ENCODE measurements at regions not wholly inside any gene's neighbourhood (a gene's known extent, or its start where the extent isn't known, plus 50 kb on each side); places are given as distances from the start of the nearest gene placed in this dataset.

DNA sequence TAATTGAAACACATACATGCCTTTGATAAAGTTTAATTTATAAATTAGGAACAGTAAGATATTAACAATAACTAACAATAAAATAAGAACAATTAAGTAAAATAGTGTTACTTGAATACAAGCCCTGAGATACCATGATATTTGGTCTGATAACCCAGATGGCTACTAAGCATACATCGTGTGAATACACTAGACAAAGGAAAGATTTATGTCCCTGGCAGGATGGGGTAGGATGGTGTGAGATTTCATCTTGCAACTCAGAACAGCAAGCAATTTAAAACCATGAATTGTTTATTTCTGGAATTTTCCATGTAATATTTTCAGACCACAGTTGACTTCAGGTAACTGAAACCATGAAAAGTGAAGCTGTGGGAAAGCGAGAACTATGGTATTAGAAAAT lies 169.5 kb downstream of the DIPK2A start:
- DNase-seq (ENCODE audit: low read depth in 2 of 2): no peak

DNA sequence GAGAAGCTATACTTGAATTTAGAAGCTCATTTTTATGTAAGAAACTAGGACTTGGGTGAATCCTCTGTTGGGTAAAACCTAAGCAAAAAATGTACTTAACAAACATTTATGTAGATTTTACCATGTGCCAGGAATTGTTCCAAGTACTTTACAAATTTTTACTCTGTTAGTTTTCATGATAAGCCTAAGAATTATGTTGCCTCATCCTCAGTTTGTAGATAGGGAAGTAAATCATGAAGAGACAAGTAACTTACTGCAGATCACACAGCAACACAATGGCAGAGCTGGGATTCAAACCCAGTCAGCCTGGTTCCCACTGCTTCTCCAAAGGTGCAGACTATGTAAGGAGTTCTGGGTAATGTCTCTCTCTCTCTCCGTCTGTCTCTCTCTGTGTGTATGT lies 169.9 kb downstream of the DIPK2A start:
- no peak for DNase-seq (ENCODE audit: low read depth in 2 of 2)

DNA sequence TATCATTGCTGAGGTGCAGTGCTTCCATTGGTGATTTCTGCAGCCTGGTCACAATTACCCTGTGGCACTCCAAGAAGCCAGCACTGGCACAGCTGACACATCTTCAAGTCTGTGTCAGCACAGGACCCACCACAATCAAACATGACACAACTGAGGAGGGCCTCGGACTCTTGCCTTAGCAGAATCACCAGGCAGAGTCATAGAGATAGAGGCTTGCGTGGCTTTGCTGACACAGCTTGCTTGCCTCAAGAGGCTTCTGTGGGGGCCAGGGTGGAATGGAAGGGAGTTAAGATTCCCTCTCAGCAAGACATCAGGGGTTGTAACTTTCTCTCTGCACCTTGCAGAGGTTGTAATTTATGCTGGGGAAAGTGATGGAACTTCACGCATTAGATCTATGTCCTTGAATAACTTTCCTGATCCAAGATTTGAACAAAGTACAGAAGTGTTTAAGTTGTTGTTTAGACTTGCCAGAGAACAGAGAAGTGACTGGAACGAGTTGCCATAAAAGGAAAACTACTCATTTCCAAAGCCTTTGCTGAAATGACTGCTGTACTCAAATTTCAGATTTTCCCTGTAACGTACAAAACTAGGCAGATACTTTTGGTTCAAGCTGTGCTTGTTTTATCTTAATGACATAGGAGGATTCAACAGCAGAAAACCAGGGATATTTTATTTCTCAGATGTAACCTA lies 170.7 kb downstream of the DIPK2A start:
- DNase-seq (ENCODE audit: low read depth in 2 of 2): no peak

GRCh38 chr3:144148356-144148755 lies 176.7 kb downstream of the DIPK2A start:
- DNase-seq (ENCODE audit: low read depth in 2 of 2): no peak

- DNase-seq (ENCODE audit: low read depth in 2 of 2): no peak
These were observed 180.4 kb downstream of the DIPK2A start for GRCh38 chr3:144151983-144152382.

DNA sequence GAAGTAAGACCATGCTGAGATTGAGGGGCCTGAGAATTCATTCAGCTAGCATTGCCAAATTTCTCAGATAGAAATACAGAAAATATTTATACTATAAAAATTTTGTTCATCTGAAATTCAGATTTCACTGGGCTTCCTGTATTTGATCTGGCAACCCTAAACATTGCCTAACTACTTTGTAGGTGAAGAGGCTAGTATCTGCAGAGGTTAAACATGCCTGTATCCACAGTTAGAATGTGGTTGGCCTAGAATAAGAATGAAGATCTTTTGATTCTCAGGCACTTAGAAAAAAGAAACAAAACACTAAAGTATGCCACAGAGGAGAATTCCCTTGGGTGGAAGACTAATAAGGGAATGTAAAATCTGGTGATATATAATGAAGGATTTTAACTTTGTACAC lies 189.0 kb downstream of the DIPK2A start:
- no peak for DNase-seq (ENCODE audit: low read depth in 2 of 2)

- peak in 1 of 2 donors; percentile 8 for DNase-seq (ENCODE audit: low read depth in 2 of 2)
These were observed 190.4 kb downstream of the DIPK2A start for GRCh38 chr3:144162042-144162441.

DNA sequence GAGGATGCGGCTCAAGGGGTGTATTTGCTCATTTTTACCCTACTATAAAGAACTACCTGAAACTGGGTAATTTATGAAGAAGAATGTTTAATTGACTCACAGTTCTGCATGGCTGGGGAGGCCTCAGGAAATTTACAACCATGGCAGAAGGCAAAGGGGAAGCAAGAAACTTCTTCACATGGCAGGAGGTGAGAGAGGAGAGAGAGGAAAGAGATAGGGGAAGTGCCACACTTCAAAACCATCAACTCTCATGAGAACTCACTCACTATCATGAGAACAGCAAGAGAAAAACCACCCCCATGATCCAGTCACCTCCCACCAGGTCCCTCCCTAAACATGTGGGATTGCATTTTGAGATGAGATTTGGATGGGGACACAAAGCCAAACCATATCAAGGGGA lies 192.7 kb downstream of the DIPK2A start:
- DNase-seq (ENCODE audit: low read depth in 2 of 2): no peak

- DNase-seq (ENCODE audit: low read depth in 2 of 2): no peak
These were observed 193.9 kb downstream of the DIPK2A start for GRCh38 chr3:144165482-144165881.

DNA sequence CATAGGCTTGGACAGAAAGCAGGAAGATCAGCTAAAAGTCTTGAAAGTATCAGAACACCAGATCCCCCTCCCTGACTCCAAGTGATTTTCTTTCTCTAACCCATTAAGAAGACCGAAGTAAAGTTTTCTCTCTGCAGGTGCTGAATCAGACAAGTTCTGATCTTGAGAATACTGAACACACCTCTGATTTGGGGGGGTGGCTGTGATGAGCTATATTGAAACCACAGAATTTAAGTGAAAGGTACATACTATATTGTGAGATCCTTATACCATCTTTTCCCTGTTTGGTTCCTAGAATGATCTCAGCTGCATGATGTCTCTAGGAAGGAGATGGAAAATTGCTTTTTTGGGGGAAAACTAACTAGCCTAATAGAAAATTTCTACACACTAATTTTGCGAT lies 196.0 kb downstream of the DIPK2A start:
- DNase-seq (ENCODE audit: low read depth in 2 of 2): no peak

DNA sequence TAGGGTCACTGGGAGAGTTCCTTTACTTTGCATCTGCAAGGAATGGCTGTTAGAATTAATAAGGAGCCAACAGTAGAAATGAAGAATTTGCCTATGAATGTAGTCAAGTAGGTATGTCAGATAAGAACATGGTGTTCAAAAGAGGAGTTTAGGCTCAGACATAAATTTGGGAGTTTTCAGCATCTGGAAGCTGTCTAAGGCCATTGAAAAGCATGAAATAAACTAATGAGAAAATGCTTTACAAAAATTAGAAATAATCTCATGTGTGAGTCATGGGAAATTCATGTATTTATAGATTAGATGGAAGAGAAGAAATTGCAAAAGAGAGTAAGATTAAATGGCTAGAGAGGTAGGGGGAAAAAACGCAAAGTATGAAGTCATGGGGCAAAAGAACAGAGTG lies 201.9 kb downstream of the DIPK2A start:
- no peak for DNase-seq (ENCODE audit: low read depth in 2 of 2)

- DNase-seq (ENCODE audit: low read depth in 2 of 2): no peak
These were observed 204.2 kb downstream of the DIPK2A start for GRCh38 chr3:144175644-144176425.

- no peak for DNase-seq (ENCODE audit: low read depth in 2 of 2)
These were observed 206.0 kb downstream of the DIPK2A start for GRCh38 chr3:144177649-144178048.

DNA sequence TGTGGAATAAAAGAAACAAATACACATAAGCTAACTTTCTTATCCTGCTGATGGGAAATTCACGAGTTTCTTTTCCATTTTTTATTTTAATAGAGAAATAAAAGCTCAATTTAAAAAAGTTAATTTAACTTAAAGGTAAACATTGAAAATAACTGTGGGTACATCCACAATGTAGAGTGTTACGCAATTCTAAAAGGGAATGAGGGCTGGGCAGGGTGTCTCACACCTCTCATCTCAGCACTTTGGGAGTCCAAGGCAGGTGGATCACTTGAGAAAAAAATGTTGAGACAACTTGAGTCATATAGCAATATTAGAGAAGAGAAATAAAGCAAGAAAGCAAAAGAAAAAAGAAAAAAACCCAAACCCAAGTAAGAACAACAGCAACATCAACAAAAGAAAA lies 207.0 kb downstream of the DIPK2A start:
- DNase-seq (ENCODE audit: low read depth in 2 of 2): no peak

- DNase-seq (ENCODE audit: low read depth in 2 of 2): no peak
These were observed 209.4 kb downstream of the DIPK2A start for GRCh38 chr3:144181062-144181461.

GRCh38 chr3:144182501-144182900 lies 210.9 kb downstream of the DIPK2A start:
- no peak for DNase-seq (ENCODE audit: low read depth in 2 of 2)

GRCh38 chr3:144185276-144185675 lies 213.7 kb downstream of the DIPK2A start:
- no peak for DNase-seq (ENCODE audit: low read depth in 2 of 2)

DNA sequence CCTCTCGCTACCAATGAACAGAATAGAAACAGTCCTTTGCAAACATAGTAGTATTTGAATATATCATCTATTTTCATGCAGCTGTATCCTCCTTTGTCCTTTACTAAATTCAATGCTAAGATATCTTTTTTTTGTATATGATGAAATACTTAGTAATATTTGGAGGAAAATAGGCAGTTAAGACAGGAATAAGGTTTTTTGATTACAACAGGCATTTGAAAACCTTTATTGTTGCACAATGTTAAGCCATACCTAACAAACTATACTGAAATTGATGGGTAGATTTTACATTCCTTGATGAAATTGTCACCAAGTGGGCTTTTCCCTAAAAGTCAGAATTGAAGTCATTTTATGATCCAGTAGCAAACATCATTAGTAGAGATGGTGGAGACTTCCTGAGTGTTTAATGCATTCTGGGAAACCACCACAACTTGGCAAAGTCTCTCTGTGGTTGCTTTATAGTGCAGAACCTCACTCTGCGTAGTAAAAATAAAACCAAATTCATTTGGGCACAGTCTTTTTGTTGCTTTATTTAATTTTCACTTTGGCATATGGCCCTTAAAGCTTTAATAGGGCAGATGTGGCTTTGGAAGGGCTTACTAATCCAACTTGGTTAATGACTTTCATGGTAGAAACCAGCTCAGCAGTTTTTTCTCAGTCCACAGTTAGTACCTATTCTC lies 216.0 kb downstream of the DIPK2A start:
- DNase-seq (ENCODE audit: low read depth in 2 of 2): no peak

- no peak for DNase-seq (ENCODE audit: low read depth in 2 of 2)
These were observed 217.4 kb downstream of the DIPK2A start for GRCh38 chr3:144189044-144189443.

GRCh38 chr3:144197116-144197515 lies 225.5 kb downstream of the DIPK2A start:
- no peak for DNase-seq (ENCODE audit: low read depth in 2 of 2)

DNA sequence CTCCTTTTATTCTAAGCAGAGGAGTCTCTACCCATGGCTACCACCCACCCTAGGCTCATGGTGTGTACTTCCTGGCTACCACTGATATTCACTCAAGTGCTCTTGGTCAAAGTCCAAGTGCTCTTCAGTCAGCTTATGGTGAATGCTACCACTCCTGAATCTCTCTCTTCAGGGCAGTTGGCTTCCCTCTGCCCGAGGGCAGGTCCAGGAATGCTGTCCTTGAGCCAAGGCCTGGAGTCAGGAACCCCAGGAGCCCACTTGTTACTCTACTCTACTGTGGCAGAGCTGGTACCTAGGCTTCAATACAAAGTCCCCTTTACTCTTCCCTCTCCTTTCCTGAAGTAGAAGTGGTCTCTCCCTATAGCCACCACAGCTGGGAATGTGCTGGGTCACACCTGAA lies 226.0 kb downstream of the DIPK2A start:
- no peak for DNase-seq (ENCODE audit: low read depth in 2 of 2)

DNA sequence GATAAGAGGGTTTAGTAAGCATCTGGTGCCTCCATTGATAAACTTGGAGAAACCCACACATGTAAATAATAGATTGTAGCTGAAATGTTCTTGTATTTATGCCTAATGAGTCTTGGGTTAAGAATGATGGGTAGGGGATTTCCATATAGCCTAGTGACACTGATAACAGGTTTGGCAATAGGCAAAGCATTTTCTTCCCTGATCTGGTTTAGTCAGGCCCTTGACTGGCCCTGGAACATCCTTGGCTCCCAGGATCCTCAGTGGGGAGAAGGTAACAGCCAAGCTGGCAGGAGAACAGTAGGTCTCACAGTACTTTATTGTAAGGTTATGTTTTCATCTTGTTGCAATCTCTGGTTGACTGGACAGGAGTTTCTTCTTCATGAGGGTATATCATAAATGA lies 228.4 kb downstream of the DIPK2A start:
- DNase-seq (ENCODE audit: low read depth in 2 of 2): no peak

- DNase-seq (ENCODE audit: low read depth in 2 of 2): no peak
These were observed 228.8 kb downstream of the DIPK2A start for GRCh38 chr3:144200466-144200865.

Data from dermis microvascular lymphatic vessel endothelial cell (primary cell).